ENCODE measurements at regions not wholly inside any gene's neighbourhood (a gene's known extent, or its start where the extent isn't known, plus 50 kb on each side); places are given as distances from the start of the nearest gene placed in this dataset.

GRCh38 chr12:69095765-69096477, 143.4 kb upstream of the CPSF6 start:
- Mint-ChIP-seq H3K4me3 (no peak overlapping the region), H3K9me3 (no peaks in the 10 kb centered on the region), H3K4me1 (ENCODE audit: low read depth) (peaks cover 8% of the 10 kb centered on the region), H3K27ac (no peak overlapping the region), H3K27me3 (ENCODE audit: insufficient read depth) (peaks cover 2% of the 10 kb centered on the region), H3K36me3 (ENCODE audit: low read depth) (no peaks in the 10 kb centered on the region)
- DNase-seq (ENCODE audit: low spot score) = no peak
- intact Hi-C loops (cut with micrococcal nuclease) = no loop called here

- Mint-ChIP-seq H3K4me1 (ENCODE audit: low read depth) (peaks cover 8% of the 10 kb centered on the region), H3K36me3 (ENCODE audit: low read depth) (no peaks in the 10 kb centered on the region), H3K4me3 (no peak overlapping the region), H3K9me3 (no peaks in the 10 kb centered on the region), H3K27me3 (ENCODE audit: insufficient read depth) (peaks cover 2% of the 10 kb centered on the region), H3K27ac (no peak overlapping the region)
- no peak for DNase-seq (ENCODE audit: low spot score)
- intact Hi-C loops (cut with micrococcal nuclease) = no loop called here
Observed at GRCh38 chr12:69096669-69097335, 142.6 kb upstream of the CPSF6 start.

GRCh38 chr12:69097619-69098368, 141.6 kb upstream of the CPSF6 start:
- Mint-ChIP-seq H3K4me3 (no peak overlapping the region), H3K36me3 (ENCODE audit: low read depth) (no peaks in the 10 kb centered on the region), H3K27me3 (ENCODE audit: insufficient read depth) (no peaks in the 10 kb centered on the region), H3K4me1 (ENCODE audit: low read depth) (peaks cover 8% of the 10 kb centered on the region), H3K27ac (no peak overlapping the region), H3K9me3 (no peaks in the 10 kb centered on the region)
- no peak for DNase-seq (ENCODE audit: low spot score)
- intact Hi-C loops (cut with micrococcal nuclease) = no loop called here

GRCh38 chr12:69099201-69099837, 140.1 kb upstream of the CPSF6 start:
- intact Hi-C loops (cut with micrococcal nuclease) = no loop called here
- DNase-seq (ENCODE audit: low spot score) = no peak
- H3K9me3 Mint-ChIP-seq = no peaks in the 10 kb centered on the region
- H3K27me3 Mint-ChIP-seq (ENCODE audit: insufficient read depth) = no peaks in the 10 kb centered on the region
- peak overlapping the region; percentile 18 for H3K27ac Mint-ChIP-seq
- H3K4me1 Mint-ChIP-seq (ENCODE audit: low read depth) = peaks cover 8% of the 10 kb centered on the region
- H3K36me3 Mint-ChIP-seq (ENCODE audit: low read depth) = no peaks in the 10 kb centered on the region
- no peak overlapping the region for H3K4me3 Mint-ChIP-seq

GRCh38 chr12:69101505-69101904, 137.9 kb upstream of the CPSF6 start:
- Mint-ChIP-seq H3K27ac (no peak overlapping the region), H3K27me3 (ENCODE audit: insufficient read depth) (no peaks in the 10 kb centered on the region), H3K4me1 (ENCODE audit: low read depth) (peaks cover 8% of the 10 kb centered on the region), H3K4me3 (no peak overlapping the region), H3K9me3 (no peaks in the 10 kb centered on the region), H3K36me3 (ENCODE audit: low read depth) (no peaks in the 10 kb centered on the region)
- intact Hi-C loops (cut with micrococcal nuclease) = no loop called here
- DNase-seq (ENCODE audit: low spot score) = no peak

- peaks cover 2% of the 10 kb centered on the region for H3K27me3 Mint-ChIP-seq (ENCODE audit: insufficient read depth)
- H3K27ac Mint-ChIP-seq = no peak overlapping the region
- intact Hi-C loops (cut with micrococcal nuclease) = no loop called here
- no peak overlapping the region for H3K4me3 Mint-ChIP-seq
- H3K9me3 Mint-ChIP-seq = no peaks in the 10 kb centered on the region
- DNase-seq (ENCODE audit: low spot score) = no peak
- peaks cover 8% of the 10 kb centered on the region for H3K4me1 Mint-ChIP-seq (ENCODE audit: low read depth)
- no peaks in the 10 kb centered on the region for H3K36me3 Mint-ChIP-seq (ENCODE audit: low read depth)
Observed at GRCh38 chr12:69102856-69103255, 136.5 kb upstream of the CPSF6 start.

- H3K36me3 Mint-ChIP-seq (ENCODE audit: low read depth) = no peaks in the 10 kb centered on the region
- H3K9me3 Mint-ChIP-seq = no peaks in the 10 kb centered on the region
- H3K27me3 Mint-ChIP-seq (ENCODE audit: insufficient read depth) = peaks cover 2% of the 10 kb centered on the region
- H3K27ac Mint-ChIP-seq = no peak overlapping the region
- no peak overlapping the region for H3K4me3 Mint-ChIP-seq
- intact Hi-C loops (cut with micrococcal nuclease) = no loop called here
- no peaks in the 10 kb centered on the region for H3K4me1 Mint-ChIP-seq (ENCODE audit: low read depth)
- no peak for DNase-seq (ENCODE audit: low spot score)
Observed at GRCh38 chr12:69105101-69105962, 134.0 kb upstream of the CPSF6 start.

- Mint-ChIP-seq H3K9me3 (no peaks in the 10 kb centered on the region), H3K27ac (no peak overlapping the region), H3K4me1 (ENCODE audit: low read depth) (no peaks in the 10 kb centered on the region), H3K4me3 (no peak overlapping the region), H3K36me3 (ENCODE audit: low read depth) (no peaks in the 10 kb centered on the region), H3K27me3 (ENCODE audit: insufficient read depth) (peaks cover 2% of the 10 kb centered on the region)
- DNase-seq (ENCODE audit: low spot score) = no peak
- intact Hi-C loops (cut with micrococcal nuclease) = no loop called here
Observed at GRCh38 chr12:69106482-69107118, 132.8 kb upstream of the CPSF6 start.

- Mint-ChIP-seq H3K36me3 (ENCODE audit: low read depth) (no peaks in the 10 kb centered on the region), H3K9me3 (no peaks in the 10 kb centered on the region), H3K4me1 (ENCODE audit: low read depth) (no peaks in the 10 kb centered on the region), H3K4me3 (no peak overlapping the region), H3K27me3 (ENCODE audit: insufficient read depth) (peaks cover 2% of the 10 kb centered on the region), H3K27ac (no peak overlapping the region)
- no peak for DNase-seq (ENCODE audit: low spot score)
- intact Hi-C loops (cut with micrococcal nuclease) = no loop called here
Observed at GRCh38 chr12:69107541-69107940, 131.8 kb upstream of the CPSF6 start.

- peaks cover 2% of the 10 kb centered on the region for H3K27me3 Mint-ChIP-seq (ENCODE audit: insufficient read depth)
- H3K4me3 Mint-ChIP-seq = no peak overlapping the region
- no peak for DNase-seq (ENCODE audit: low spot score)
- intact Hi-C loops (cut with micrococcal nuclease) = no loop called here
- no peak overlapping the region for H3K27ac Mint-ChIP-seq
- no peaks in the 10 kb centered on the region for H3K4me1 Mint-ChIP-seq (ENCODE audit: low read depth)
- H3K36me3 Mint-ChIP-seq (ENCODE audit: low read depth) = no peaks in the 10 kb centered on the region
- H3K9me3 Mint-ChIP-seq = no peaks in the 10 kb centered on the region
Observed at GRCh38 chr12:69108037-69108436, 131.3 kb upstream of the CPSF6 start.

GRCh38 chr12:69112616-69113015, 126.8 kb upstream of the CPSF6 start:
- Mint-ChIP-seq H3K27ac (no peak overlapping the region), H3K4me3 (no peak overlapping the region), H3K27me3 (ENCODE audit: insufficient read depth) (no peaks in the 10 kb centered on the region), H3K36me3 (ENCODE audit: low read depth) (no peaks in the 10 kb centered on the region), H3K9me3 (no peaks in the 10 kb centered on the region), H3K4me1 (ENCODE audit: low read depth) (no peaks in the 10 kb centered on the region)
- intact Hi-C loops (cut with micrococcal nuclease) = no loop called here
- no peak for DNase-seq (ENCODE audit: low spot score)

- no peak for DNase-seq (ENCODE audit: low spot score)
- Mint-ChIP-seq H3K36me3 (ENCODE audit: low read depth) (no peaks in the 10 kb centered on the region), H3K4me1 (ENCODE audit: low read depth) (no peaks in the 10 kb centered on the region), H3K4me3 (no peak overlapping the region), H3K27me3 (ENCODE audit: insufficient read depth) (no peaks in the 10 kb centered on the region), H3K27ac (no peak overlapping the region), H3K9me3 (no peaks in the 10 kb centered on the region)
- intact Hi-C loops (cut with micrococcal nuclease) = no loop called here
Observed at GRCh38 chr12:69115099-69115498, 124.3 kb upstream of the CPSF6 start.
